Germinal center (tissue), 1 donor: ENCODE measurements at regions not wholly inside any gene's neighbourhood (a gene's known extent, or its start where the extent isn't known, plus 50 kb on each side); places are given as distances from the start of the nearest gene placed in this dataset.
"Not testable (repeated sequence)": the region's sequence is repeated elsewhere in the genome, so short reads cannot be mapped to it uniquely, and the experiment has no call there.

Source experiments
- DNase-seq: peaks from one replicate; pipeline ENCODE4 v3.0.0; 2012; ENCODE audit warnings: mixed read lengths, low spot score

GRCh38 chr6:103167345-103168071, 1692.2 kb downstream of the HACE1 start:
- no peak for DNase-seq

DNA sequence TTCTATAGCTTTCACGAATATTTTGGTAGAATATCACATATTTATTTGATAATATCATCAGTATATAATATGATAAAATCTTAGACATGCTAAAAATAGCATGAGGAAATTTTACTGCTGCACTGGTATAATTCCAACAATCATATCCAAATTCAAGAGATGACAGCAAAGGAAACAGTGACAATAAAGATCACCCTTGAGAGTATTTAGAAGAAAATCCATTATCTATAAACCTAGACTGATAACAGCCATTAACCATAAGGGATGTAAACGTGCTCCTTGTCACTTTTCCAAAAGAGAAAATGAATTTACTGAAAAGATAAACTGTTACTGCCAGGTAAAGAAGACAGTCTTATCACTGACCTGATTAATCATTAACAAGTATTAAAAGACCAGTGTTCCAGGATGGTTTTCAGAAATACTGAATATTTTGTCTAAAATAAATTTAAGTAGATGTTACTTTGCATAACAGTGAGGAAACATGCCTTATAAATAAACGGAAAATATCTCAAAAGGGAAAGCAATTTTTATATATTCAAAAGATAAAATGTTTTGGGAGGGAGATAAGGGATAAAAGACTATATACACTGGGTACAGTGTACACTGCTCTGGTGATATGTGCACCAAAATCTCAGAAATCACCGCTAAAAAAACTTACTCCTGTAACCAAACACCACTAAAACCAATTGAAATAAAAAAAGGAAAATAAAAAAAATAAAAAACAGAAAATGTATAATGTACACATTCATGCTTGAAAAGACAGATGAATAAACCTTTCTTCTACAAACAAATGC, 1704.7 kb downstream of the HACE1 start:
- no peak for DNase-seq

DNA sequence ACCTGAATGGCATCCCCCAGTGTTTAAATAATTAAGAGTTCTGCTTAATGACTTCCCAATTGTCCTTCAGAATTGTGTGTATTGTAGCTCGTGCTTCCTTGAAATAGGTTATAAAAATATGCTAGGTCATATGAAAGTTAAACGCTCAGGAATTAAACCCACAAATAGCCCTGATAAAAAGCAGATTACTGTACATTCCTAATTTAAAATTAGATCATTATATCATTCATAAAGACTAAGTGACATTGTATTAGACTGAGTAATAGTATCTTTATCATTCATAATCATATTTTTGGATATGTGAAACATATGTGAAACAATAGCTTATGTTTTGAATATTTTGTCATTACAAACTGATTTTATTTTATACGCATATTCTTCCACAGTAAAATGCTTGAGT, 1706.7 kb downstream of the HACE1 start:
- no peak for DNase-seq

GRCh38 chr6:103142902-103143301, 1716.8 kb downstream of the HACE1 start:
- no peak for DNase-seq

GRCh38 chr6:103140308-103141027, 1719.3 kb downstream of the HACE1 start:
- DNase-seq, result no peak

GRCh38 chr6:103139377-103139776, 1720.3 kb downstream of the HACE1 start:
- DNase-seq, result no peak

GRCh38 chr6:103124471-103124870, 1731.0 kb downstream of the GRIK2 start:
- DNase-seq, result no peak

DNA sequence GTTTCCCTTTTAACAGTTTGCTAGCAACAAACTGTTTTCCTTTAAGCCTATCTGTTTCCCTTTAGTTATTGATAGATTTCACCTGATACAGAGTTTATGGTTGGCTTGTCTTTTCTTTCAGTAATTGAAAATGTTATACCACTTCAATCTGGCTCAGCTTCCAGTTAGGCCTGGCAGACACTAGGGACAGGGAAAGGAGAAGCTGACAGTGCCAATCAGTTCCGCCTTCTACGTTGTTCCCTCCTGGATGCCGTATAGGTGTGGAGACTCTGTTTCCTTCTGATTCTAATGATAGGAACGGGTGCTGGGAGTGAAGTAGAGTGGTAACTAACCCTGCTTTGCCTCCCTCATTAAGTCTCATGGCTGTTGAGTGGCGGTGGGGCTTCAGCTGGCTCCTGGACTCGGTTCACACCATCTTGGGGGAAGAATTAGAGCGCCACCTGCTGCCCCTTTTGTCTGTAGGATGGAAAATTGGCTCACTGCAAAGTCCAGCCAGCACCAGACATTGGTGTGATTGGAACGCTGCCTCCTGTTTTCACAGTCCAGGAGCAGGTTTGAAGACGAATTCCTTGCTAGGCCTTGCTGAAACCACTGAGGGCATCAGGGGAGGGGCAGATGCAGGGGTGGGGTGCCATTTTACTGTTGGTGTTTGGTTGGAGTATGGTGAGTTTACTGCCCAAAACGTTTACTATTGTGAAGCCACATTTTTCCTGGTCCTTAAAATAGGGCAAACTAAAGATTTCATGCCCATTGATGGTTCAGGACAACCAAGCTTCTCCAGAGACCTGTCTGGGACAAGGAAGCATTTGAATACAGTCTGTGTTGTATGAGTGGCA, 1729.5 kb downstream of the GRIK2 start:
- no peak for DNase-seq

- no peak for DNase-seq
Measured at GRCh38 chr6:103119056-103119455, 1725.5 kb downstream of the GRIK2 start.

- DNase-seq, result no peak
Measured at GRCh38 chr6:103114582-103114981, 1721.1 kb downstream of the GRIK2 start.

DNA sequence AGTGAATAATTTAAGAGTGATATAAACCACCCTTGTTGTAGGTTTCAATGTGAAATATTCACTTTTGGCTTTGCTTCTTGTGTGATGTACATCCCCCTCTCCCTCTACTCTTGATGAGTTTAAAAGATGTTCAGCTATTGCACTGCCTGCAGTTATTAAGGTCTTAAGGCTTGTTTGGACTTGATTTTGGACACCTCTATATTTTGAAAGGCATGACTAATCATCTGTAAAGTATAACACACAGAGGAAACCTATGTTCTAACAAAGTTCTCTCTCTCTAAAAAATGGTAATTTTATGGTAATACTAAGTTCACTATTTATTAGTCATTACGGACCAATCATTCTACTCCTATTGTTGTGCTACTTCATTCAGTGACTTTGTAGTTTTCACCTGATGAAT, 1719.9 kb downstream of the GRIK2 start:
- DNase-seq, result no peak

- DNase-seq, result no peak
Measured at GRCh38 chr6:103107985-103108384, 1714.5 kb downstream of the GRIK2 start.

DNA sequence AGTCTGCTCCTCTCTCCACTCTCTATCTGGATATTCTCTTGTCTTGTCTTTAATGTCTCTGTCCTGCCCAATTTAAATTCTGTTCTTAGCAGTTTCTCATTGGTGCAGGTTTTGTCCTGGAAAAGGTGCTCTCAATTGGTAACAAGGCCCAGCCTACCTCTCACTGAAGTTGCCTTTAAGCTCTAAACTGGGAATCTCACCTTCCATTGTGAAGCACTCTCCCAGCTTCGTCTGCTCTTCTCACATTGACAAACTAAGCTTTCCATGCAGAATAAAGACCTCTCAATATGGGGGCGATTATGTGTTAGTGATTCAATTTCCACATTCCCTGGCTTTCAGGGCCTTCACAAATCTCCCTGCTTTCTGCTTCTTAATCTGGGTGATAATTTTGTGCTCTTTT, 1712.2 kb downstream of the GRIK2 start:
- DNase-seq, result no peak

DNA sequence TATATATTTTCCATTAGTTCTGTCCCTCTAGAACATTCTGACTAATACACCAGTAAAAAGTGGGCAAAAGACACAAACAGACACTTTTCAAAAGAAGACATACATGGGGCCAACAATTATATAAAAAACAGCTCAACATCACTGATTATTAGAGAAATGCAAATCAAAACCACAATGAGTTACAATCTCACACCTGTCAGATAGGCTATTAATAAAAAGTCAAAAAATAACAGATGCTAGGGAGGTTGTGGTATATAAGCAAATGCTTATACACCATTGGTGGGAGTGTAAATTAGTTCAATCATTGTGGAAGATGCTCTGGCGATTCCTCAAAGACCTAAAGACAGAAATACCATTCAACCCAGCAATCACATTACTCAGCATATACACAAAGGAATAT, 1707.8 kb downstream of the GRIK2 start:
- no peak for DNase-seq

GRCh38 chr6:103092414-103092813, 1698.9 kb downstream of the GRIK2 start:
- DNase-seq, result not testable (repeated sequence)

- DNase-seq, result no peak
Measured at GRCh38 chr6:103085801-103086200, 1692.3 kb downstream of the GRIK2 start.

DNA sequence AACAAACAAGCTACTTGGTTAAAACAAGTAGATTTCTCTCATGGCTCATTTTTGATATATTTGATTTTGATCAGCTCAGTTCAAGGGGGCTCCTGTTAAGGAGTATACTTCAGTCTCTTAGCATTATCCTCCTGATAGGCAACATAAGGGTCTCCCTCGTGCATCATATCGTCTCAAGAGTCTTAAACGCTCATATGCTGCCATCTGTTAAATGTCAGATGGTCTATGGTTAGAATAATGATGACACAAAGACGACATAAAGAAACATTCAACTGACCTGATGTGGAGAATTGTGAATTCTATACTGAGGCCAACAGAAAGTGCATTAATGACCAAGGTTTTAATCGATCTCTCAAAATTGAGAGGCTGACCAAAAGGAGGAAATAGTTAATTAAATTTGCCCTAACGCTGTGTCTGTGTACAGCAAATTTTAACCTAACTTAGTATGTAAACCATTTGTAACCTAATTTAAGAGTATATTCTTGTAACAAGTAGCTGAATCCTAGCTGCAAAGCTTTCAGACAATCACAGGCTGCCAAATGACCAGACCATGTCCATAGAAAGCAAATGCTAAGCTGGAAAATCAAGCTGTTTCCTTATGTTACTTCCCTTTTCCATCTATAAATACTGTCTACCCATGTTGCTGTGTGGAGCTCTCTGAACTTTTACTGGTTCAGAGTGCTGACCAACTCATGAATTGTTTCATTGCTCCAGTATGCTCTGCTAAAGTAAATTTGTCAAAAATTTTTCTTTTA, 1688.5 kb downstream of the GRIK2 start:
- DNase-seq, result no peak

GRCh38 chr6:103081126-103081525, 1687.6 kb downstream of the GRIK2 start:
- DNase-seq, result no peak

DNA sequence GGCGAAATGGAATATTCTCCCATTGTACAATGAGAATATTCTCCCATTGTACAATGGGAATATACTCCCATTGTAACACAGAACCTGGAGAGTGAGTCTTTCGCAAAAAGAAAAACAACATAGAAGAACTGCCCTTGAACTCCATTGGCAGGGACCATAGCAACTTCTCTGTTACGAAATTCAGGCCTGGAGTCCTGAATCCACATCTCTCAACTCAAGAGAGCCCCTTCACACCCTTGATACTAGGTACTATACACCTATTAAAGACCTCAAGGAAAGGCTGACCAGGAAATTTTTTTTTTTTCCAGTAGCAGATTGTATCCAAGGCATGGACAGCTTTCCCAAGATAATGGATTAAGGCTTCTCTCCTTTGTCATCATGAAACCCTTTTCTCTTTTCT, 1687.0 kb downstream of the GRIK2 start:
- DNase-seq, result no peak

DNA sequence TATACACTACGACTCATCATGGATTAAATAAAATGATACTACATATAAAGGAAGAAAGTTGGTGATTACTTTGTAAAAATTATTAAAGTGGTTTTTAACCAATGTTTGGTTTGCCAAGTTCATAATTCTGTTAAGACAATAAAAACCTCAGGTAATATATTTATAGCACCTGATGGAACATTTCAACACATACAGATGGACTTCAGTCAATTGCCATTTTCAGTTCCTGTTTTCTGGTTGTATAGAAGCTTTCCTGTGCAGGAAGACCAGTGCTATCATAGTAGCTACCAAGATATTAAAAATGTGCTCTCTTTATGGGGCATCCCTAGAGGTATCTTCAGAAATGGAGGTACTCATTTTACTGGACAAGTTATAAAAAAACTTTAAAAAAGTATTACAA, 1686.4 kb downstream of the GRIK2 start:
- DNase-seq, result no peak

DNA sequence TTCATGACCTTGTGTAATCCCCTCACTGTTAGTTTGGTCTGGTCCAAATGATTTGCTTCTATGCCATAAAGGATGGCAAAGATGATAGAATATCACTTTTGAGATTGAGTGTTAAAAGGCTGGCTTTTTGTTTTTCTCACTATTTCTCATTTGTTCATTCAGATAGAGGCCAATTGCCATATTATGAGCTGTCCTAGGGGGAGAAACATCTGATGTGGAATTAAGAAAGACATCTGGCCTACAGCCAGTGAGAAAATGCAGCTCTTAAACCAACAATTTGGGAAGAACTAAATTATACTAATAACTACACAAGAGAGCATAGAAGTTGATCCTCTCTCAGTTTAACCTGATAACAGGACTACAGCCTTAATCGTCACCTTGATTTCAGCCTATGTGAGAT, 1668.6 kb downstream of the GRIK2 start:
- DNase-seq, result no peak
